GM18873 (cell line): ENCODE measurements at regions not wholly inside any gene's neighbourhood (a gene's known extent, or its start where the extent isn't known, plus 50 kb on each side); places are given as distances from the start of the nearest gene placed in this dataset.

Experiments
- ATAC-seq: cut with Tn5 transposase; IDR thresholded peaks from one replicate; pipeline ENCODE4 v1.9.1; 2021; ENCODE audit warnings: mild to moderate bottlenecking, moderate library complexity, moderate number of reproducible peaks; ENCODE audit not compliant: unreplicated experiment, low FRiP score

- ATAC-seq: no peak
Observed at GRCh38 chr2:105576050-105576439, 168.7 kb upstream of the NCK2 start.

GRCh38 chr2:105575499-105576025 lies 169.2 kb upstream of the NCK2 start:
- no peak for ATAC-seq

- ATAC-seq: no peak
Observed at GRCh38 chr2:105574796-105575344, 169.8 kb upstream of the NCK2 start.

GRCh38 chr2:105573910-105574655 lies 170.6 kb upstream of the NCK2 start:
- no peak for ATAC-seq

GRCh38 chr2:105573490-105573889 lies 171.2 kb upstream of the NCK2 start:
- no peak for ATAC-seq

- ATAC-seq: no peak
Observed at GRCh38 chr2:105571445-105571987, 172.7 kb upstream of the FHL2 start.

- ATAC-seq: no peak
Observed at GRCh38 chr2:105570757-105571156, 171.9 kb upstream of the FHL2 start.

- ATAC-seq: no peak
Observed at GRCh38 chr2:105570326-105570725, 171.5 kb upstream of the FHL2 start.

GRCh38 chr2:105569606-105570005 lies 170.8 kb upstream of the FHL2 start:
- ATAC-seq: no peak

GRCh38 chr2:105567996-105568494 lies 169.2 kb upstream of the FHL2 start:
- no peak for ATAC-seq

- no peak for ATAC-seq
Observed at GRCh38 chr2:105563000-105563719, 164.3 kb upstream of the FHL2 start.

- no peak for ATAC-seq
Observed at GRCh38 chr2:105561401-105561800, 162.6 kb upstream of the FHL2 start.

- no peak for ATAC-seq
Observed at GRCh38 chr2:105560157-105560556, 161.3 kb upstream of the FHL2 start.

GRCh38 chr2:105557021-105557920 lies 158.4 kb upstream of the FHL2 start:
- ATAC-seq: no peak

GRCh38 chr2:105556366-105556765 lies 157.5 kb upstream of the FHL2 start:
- ATAC-seq: no peak

GRCh38 chr2:105554235-105554634 lies 155.4 kb upstream of the FHL2 start:
- no peak for ATAC-seq

- ATAC-seq: no peak
Observed at GRCh38 chr2:105553538-105554196, 154.8 kb upstream of the FHL2 start.

GRCh38 chr2:105546628-105546974 lies 147.8 kb upstream of the FHL2 start:
- ATAC-seq: no peak

- ATAC-seq: no peak
Observed at GRCh38 chr2:105545730-105546627, 147.1 kb upstream of the FHL2 start.
